Left ventricle myocardium inferior (tissue), 1 donor: ENCODE measurements at regions not wholly inside any gene's neighbourhood (a gene's known extent, or its start where the extent isn't known, plus 50 kb on each side); places are given as distances from the start of the nearest gene placed in this dataset.
"Not testable (repeated sequence)": the region's sequence is repeated elsewhere in the genome, so short reads cannot be mapped to it uniquely, and the experiment has no call there.

Source experiments
- DNase-seq: peaks from one replicate; pipeline ENCODE4 v3.0.0-alpha.2; 2020
- H3K27ac ChIP-seq: fragments of 200-600 bp; replicated peaks from 2 replicates; pipeline ENCODE4 v1.8.0; 2021
- H3K27me3 ChIP-seq: fragments of 200-600 bp; 2 replicates; pipeline ENCODE4 v1.8.0; 2021; ENCODE audit warnings: low read depth
- H3K36me3 ChIP-seq: fragments of 200-600 bp; 2 replicates; pipeline ENCODE4 v1.8.0; 2021
- H3K4me1 ChIP-seq: fragments of 200-600 bp; 2 replicates; pipeline ENCODE4 v1.8.0; 2021
- H3K4me3 ChIP-seq: fragments of 200-600 bp; 2 replicates; pipeline ENCODE4 v1.8.0; 2021; ENCODE audit warnings: mild to moderate bottlenecking, moderate library complexity
- H3K9me3 ChIP-seq: fragments of 200-600 bp; replicated peaks from 2 replicates; pipeline ENCODE4 v1.8.0; 2021
- CTCF ChIP-seq: fragments of 200-600 bp; IDR thresholded peaks from 2 replicates; pipeline ENCODE4 v1.8.0; 2021; ENCODE audit warnings: antibody characterized with exemption, mild to moderate bottlenecking, borderline replicate concordance
- intact Hi-C: fragments of 100-400 bp; cut with micrococcal nuclease; formaldehyde crosslinking; loops from one replicate; pipeline ENCODE4 v1.11.0; 2022
- donor health status: DM: no; HTN: yes; CAD: no; lungs with severe emphysema.

GRCh38 chr9:24218656-24219055 lies 327.0 kb downstream of the IZUMO3 start:
- Histone ChIP-seq H3K36me3 (no peaks in the 10 kb centered on the region), H3K27me3 (no peaks in the 10 kb centered on the region), H3K27ac (no peak overlapping the region), H3K4me3 (no peak overlapping the region), H3K9me3 (peaks cover 3% of the 10 kb centered on the region), H3K4me1 (no peaks in the 10 kb centered on the region)
- intact Hi-C loops = no loop called here
- no peak for DNase-seq
- no peak for TF ChIP-seq CTCF

DNA sequence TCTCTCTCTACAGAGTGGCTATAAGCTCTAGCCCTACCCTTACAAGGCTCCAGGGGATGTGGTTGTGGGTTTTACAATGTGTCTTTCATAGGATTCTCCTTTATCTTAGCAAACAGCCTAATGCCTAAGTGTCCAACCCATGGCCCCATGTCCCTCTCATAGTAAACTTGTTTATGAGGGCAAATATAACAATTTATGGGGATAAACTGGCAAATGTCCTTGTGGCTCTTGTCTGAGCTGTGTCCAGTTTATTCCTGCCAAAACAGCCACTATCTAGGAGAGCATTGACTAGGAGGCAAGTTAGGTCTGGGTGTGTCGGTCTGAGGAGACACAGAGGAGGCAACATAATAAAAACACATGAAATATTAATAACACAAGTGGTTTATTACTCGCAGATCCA lies 335.1 kb downstream of the IZUMO3 start:
- Histone ChIP-seq H3K27me3 (no peaks in the 10 kb centered on the region), H3K9me3 (peaks cover 20% of the 10 kb centered on the region), H3K4me1 (no peaks in the 10 kb centered on the region), H3K4me3 (no peak overlapping the region), H3K36me3 (no peaks in the 10 kb centered on the region), H3K27ac (no peak overlapping the region)
- TF ChIP-seq CTCF = no peak
- intact Hi-C loops = no loop called here
- no peak for DNase-seq

DNA sequence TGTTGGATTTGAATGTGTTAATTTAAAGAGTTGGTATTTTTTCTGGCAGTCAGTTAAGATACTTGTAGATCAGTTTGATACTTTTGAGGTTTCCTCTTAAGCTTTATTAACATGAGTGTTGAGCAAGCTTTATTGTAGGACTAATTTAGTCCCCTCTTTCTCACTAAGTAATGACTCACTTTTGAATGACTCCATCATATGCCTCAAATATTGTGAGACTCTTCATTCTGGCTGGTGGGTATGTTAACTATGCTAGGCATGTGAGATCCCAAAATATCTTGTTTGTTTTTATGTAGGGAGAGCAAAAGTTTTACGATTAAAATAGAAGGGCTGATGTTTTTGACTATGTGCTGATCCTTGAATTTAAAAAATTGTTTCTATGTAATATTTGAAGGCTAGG lies 355.7 kb downstream of the IZUMO3 start:
- Histone ChIP-seq H3K9me3 (peaks cover 71% of the 10 kb centered on the region), H3K4me1 (no peaks in the 10 kb centered on the region), H3K27me3 (no peaks in the 10 kb centered on the region), H3K4me3 (no peak overlapping the region), H3K27ac (no peak overlapping the region), H3K36me3 (no peaks in the 10 kb centered on the region)
- no peak for DNase-seq
- TF ChIP-seq CTCF = no peak
- intact Hi-C loops = no loop called here

DNA sequence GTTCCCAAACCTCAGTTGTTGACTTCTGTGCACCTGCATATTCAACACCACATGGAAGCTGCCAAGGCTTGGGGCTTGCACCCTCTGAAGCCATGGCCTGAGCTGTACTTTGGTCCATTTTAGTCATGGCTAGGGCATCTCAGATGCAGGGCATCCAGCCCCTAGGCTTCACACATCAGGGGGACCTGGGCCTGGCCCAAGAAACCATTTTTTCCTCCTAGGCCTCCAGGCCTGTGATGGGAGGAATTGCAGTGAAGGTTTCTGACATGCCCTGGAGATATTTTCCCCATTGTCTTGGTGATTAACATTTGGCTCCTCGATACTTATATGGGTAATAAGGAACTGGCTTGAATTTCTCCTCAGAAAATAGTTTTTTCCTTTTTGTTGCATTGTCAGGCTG lies 354.5 kb upstream of the ELAVL2 start:
- H3K4me3 ChIP-seq, intact Hi-C loops, H3K4me1 ChIP-seq, H3K36me3 ChIP-seq, H3K27me3 ChIP-seq, DNase-seq, H3K27ac ChIP-seq: not testable (repeated sequence)
- peaks cover 99% of the 10 kb centered on the region for H3K9me3 ChIP-seq

DNA sequence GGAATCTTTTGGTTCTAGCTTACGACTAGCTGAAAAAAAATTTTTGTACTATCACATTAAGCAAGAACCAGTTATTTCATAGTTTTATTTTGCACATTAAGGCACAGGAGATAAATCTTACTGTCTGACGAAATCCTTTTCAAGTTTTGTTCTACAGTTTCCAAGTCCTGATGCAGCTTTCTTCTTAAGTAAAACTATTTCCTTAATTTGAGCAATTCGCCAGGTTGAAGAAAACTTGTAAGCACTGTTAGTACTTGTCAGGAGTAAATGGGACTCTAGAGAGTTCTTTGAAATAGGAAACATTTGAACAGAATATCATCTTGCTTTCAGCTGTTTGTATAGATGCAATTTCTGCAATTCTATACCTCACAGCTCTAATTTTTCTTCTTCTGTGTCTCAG lies 318.8 kb upstream of the ELAVL2 start:
- no peak for TF ChIP-seq CTCF
- intact Hi-C loops = no loop called here

GRCh38 chr9:24135072-24135471 lies 309.0 kb upstream of the ELAVL2 start:
- H3K27ac ChIP-seq, H3K36me3 ChIP-seq, H3K27me3 ChIP-seq, DNase-seq, H3K4me1 ChIP-seq, H3K4me3 ChIP-seq, intact Hi-C loops: not testable (repeated sequence)
- peaks cover 17% of the 10 kb centered on the region for H3K9me3 ChIP-seq

More for the DNA sequence above, 318.8 kb upstream of the ELAVL2 start:
- no peaks in the 10 kb centered on the region for H3K36me3 ChIP-seq
- H3K27me3 ChIP-seq = no peaks in the 10 kb centered on the region
- no peaks in the 10 kb centered on the region for H3K4me1 ChIP-seq
- DNase-seq = no peak
- peaks cover 6% of the 10 kb centered on the region for H3K9me3 ChIP-seq
- no peak overlapping the region for H3K27ac ChIP-seq
- no peak overlapping the region for H3K4me3 ChIP-seq

DNA sequence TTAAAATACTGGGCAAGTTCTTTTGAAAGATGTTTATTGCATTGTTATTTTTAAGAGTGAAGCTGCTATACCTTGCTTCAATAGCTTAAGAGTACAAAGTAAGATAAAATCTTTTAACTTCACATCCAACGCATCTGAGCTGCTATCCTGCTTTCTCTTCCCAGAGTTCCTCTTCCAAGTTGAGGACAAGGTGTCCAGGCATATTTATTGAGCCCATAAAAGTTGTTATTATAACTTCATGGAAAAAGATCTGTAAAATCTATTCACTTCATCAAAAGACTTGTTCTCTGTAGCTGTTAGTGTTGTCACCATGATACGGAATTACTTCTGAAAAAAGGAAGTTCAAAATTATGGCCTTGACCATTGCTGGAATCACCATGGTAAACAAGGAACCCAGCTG lies 306.2 kb upstream of the ELAVL2 start:
- H3K27me3 ChIP-seq = no peaks in the 10 kb centered on the region
- no peak overlapping the region for H3K4me3 ChIP-seq
- H3K36me3 ChIP-seq = no peaks in the 10 kb centered on the region
- H3K4me1 ChIP-seq = no peaks in the 10 kb centered on the region
- no peak for TF ChIP-seq CTCF
- H3K27ac ChIP-seq = no peak overlapping the region
- peaks cover 22% of the 10 kb centered on the region for H3K9me3 ChIP-seq
- intact Hi-C loops = no loop called here
- no peak for DNase-seq
